DOHH2 (cell line): ENCODE measurements at regions not wholly inside any gene's neighbourhood (a gene's known extent, or its start where the extent isn't known, plus 50 kb on each side); places are given as distances from the start of the nearest gene placed in this dataset.

Source experiments
- CTCF ChIP-seq: fragments of 200-600 bp; sonication (generic); IDR thresholded peaks from one replicate; pipeline ENCODE4 v1.5.1; 2014; ENCODE audit warnings: antibody characterized with exemption, mild to moderate bottlenecking, low read depth, low read length; ENCODE audit not compliant: poor library complexity, severe bottlenecking
- EZH2phosphoT487 ChIP-seq: fragments of 200-600 bp; sonication (generic); IDR thresholded peaks from 2 replicates; pipeline ENCODE4 v1.6.1; 2017; ENCODE audit warnings: borderline replicate concordance, mild to moderate bottlenecking, antibody characterized with exemption, low read length, moderate library complexity, mixed read lengths

GRCh38 chr9:85147046-85147640 lies 477.6 kb downstream of the NTRK2 start:
- TF ChIP-seq CTCF (no peak), EZH2phosphoT487 (no peak)
